Esophagus muscularis mucosa (tissue), 3 donors: ENCODE measurements at regions not wholly inside any gene's neighbourhood (a gene's known extent, or its start where the extent isn't known, plus 50 kb on each side); places are given as distances from the start of the nearest gene placed in this dataset.

ENCODE experiments used
- CTCF ChIP-seq, 3 experiments: fragments of 200-600 bp in 2 of 3; fragments of 450-650 bp in 1 of 3; sonication (generic) in 2 of 3; IDR thresholded peaks; one replicate each; pipeline ENCODE4 v1.5.1; 2017 to 2019; ENCODE audit warnings: antibody characterized with exemption in 3 of 3, mild to moderate bottlenecking in 2 of 3, moderate library complexity in 1 of 3
- POLR2A ChIP-seq: fragments of 450-650 bp; IDR thresholded peaks from one replicate; pipeline ENCODE4 v1.6.1; 2017; ENCODE audit warnings: antibody characterized with exemption, moderate library complexity, mild to moderate bottlenecking, low read depth
- POLR2AphosphoS5 ChIP-seq, 2 donors: sonication (generic); formaldehyde crosslinking; IDR thresholded peaks; one replicate each; pipeline ENCODE4 v1.6.1; 2017; ENCODE audit warnings: antibody characterized with exemption in 2 of 2

- TF ChIP-seq CTCF (IDR thresholded peaks at IDR 0.05), result no peak
- no peak for TF ChIP-seq POLR2A
- TF ChIP-seq POLR2AphosphoS5 (IDR thresholded peaks at IDR 0.05), result no peak
Observed at GRCh38 chr20:6954219-6954618, 186.7 kb downstream of the BMP2 start.
